NCI-H69 (cell line): ENCODE measurements at regions not wholly inside any gene's neighbourhood (a gene's known extent, or its start where the extent isn't known, plus 50 kb on each side); places are given as distances from the start of the nearest gene placed in this dataset.
"Not testable (repeated sequence)": the region's sequence is repeated elsewhere in the genome, so short reads cannot be mapped to it uniquely, and the experiment has no call there.

ENCODE experiments used
- DNase-seq: peaks from one replicate; lab custom pipeline; 2025; lab: John Stamatoyannopoulos, UW

DNA sequence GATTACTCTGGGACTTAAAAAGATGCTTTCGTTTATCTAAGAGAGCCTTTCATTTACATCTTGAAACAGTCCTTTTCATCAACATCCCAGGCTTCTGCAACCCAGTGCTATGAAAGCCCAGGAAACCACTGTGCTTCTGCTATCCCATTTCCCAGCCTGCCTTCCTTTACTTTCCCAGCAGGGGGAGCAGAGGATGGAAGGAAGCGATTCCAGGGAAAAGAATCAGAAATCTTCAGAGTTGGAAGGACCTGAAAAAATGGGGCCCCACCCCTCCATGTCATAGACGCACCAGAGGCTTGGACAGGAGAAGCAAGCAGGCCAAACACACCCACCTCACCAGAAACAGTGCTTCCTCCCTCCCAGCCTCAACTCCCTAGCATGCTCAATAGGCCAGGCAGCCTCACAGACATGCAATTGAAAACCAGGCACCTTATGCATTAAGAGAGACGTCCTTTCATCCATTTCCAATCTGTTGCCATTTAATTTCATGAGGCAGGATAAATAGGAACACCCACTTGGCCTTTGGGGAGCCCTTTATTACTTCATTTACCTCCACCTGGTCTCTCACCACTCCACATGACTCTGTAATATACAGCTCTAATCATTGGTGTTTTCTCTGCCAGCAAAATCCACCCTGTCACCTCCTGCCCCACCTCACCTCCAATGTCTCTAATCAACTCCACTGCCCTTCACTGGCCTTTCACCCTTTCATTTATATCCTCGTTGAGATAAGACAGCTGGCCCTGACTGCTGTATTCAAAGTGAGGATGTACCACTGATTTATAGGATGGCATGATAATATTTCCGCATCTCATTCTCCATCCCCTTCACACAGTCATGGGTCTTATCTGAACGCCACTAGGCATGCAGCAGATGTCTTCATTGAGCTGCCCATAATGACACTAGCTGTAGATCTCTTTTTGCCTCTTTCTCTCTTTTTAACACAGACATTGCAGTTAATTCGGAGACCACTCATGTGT lies 583.9 kb downstream of the NTRK3 start:
- no peak for DNase-seq

DNA sequence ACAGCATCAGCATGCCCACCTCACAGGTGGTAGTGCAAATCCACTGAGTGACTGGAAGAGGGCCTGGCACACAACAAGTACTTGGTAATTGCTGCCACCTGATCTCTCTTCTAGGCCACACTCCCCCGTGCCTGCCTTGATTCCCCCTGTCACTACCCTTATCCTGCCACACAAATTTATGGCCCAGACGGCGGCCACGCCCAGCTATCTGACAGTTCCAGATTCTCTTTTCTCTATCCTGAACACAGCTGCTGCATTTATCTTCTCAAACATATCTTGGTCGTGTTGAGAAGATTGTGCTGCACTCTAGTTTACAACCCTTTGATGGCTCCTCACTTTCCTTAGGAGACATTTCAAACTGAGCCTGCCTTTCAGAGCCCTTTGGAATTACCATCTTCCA lies 585.2 kb downstream of the NTRK3 start:
- no peak for DNase-seq

DNA sequence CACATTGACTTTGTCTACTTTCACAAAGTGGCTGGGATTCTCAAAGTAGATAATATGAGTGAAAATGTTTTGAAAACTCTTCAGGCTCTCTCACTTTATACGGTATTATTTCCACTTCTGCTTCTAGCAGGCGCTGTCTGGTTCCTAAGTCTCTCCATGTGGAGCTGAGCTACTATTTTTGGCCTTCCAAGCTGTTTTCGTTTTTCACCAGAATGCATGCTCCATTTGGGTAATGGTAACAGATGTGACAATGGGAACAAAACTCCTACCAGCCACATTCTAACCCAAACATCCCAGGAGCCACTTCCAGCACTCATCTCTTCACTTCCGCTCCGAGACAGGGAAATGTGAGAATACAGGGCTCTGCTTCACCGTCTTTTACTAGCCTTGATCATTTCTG lies 586.7 kb downstream of the NTRK3 start:
- DNase-seq, result no peak

DNA sequence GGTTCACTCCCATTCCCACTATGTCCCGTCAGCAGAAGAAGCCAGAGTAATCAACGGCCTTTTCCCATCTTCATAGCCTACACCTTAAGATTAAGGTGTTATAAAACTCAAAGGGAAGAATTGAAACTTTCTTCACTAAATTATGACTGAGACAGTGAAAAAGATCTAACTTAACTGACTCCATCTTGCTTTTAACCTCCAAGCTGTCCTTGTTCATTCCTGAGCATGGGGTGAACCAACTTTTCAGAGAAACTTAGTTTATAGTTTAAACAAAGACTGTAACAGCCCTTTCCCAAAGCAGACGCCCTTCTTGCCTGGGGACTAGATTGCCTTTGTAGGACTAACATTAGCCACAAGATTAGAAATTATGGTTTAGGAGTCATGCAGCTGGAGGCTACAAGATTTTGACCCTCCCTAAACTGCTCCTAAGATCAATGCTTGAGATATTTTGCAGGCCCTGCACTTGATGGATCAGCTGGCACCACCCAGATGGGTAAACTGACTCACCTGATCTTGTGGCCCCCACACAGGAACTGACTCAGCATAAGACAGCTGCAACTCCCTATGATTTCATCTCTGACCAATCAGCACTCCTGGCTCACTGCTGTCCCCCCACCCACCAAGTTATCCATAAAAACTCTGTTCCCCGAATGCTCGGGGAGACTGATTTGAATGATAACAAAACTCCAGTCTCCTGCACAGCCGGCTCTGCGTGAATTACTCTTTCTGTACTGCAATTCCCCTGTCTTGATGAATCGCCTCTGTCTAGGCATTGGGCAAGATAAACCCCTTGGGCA lies 587.6 kb downstream of the NTRK3 start:
- not testable (repeated sequence) for DNase-seq

DNA sequence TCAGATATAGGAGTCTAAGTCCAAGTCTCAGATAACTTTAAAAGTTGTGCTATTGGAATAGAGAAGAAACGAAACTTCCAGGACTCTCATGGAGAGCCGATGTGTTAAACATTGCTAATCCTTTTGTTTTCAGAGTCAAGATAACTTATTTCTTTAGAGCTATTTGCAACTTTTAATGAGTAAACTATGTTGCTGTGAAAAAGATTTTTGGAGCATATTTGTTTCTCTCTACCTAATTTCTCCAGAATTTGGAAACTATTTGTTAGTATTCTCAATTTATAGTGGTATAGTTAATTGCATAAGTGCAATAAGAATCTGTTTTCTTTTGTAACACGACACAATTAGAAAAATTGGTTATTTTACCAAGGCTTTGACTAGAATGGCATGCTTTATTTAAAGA lies 588.9 kb downstream of the NTRK3 start:
- DNase-seq, result no peak

DNA sequence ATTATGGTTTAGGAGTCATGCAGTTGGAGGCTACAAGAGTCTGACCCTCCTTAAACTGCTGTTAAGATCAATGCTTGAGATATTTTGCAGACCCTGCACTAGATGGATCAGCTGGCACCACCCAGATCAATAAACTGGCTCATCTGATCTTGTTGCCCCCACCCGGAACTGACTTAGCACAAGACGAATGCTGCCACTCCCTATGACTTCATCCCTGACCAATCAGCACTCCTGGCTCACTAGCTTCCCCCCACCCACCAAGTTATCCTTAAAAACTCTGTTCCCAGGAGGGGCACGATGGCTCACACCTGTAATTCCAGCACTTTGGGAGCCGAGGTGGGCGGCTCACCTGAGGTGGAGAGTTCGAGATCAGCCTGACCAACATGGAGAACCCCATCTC lies 594.0 kb downstream of the NTRK3 start:
- no peak for DNase-seq

DNA sequence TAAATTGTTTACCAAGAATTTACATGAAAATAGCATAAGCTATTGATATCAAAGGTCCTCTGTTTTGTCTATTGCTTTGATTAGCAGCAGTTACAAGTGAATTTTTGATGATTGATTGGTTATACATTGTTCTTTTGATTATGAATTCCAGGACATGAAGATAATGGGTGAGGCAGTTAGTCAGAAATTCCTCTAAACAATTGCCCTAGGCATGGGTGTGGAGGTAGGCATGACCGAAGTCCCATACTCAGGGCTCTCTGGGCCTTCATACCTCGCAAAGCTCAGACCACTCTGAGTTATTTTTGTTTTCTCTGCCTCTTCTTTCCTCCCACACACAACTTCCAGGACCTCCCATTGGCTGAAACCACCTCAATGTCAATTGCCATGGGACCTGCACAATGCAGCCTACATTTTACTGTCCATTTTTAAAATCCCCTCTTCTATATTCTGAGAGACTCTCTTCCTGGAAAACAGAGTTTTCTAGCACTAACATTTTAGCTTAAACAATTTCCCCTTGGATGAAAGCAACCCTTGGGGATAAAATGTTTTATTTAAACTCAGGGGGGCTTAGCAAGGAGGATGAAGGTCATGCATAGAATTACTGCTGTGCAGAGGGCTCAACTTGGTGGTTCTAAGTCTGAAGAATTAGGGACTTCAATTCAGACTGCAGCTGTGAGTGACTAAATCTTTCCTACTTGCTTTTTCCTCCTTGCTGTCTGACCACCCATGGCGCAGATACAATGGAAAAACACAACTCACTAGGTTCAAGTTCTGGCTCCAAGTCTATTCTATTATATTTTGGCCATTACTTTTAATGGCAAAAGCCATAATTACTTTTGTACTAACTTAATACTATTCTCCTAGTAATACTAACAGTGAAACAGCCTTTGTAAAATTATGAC lies 594.8 kb downstream of the NTRK3 start:
- DNase-seq, result no peak

DNA sequence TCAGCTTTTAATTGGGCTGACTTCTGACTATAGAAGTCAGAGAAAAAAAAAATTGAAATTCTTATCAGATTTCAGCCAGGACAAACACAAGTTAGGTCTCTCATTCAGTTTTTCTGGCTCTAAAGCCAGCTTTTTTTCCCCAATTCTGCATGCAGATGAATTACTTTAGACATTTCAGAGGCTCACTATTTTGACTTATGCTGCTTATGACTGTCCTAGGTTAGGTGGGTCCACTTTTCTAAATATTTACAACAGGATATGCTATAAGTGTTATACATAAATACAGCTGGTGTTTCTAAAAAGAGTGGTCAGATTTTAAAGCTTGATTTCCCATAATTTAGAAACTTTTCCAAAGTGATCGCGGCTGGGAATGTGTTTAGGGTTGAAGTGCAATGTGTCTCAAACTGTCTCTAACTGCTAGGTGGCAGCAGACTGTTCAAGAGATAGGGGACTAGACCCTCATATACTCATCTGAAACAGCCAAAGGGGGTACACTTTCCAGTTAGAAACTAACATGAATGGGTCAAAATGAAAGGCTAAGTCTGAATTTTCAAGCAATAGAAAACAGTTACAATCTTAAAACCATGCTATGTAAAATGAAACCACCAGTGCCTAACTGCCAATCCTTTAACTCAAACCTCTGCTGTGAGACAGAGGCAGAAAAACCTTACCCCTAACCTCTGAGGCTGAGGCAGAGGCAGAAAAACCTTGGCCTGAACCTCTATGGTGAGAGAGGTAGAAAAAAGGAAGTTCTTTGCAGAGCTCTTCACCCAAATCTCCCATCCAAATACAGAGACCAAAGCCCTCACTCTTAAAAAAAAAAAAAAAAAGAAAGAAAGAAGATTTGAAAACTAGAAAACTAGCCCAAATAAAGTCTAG lies 596.0 kb downstream of the NTRK3 start:
- DNase-seq, result no peak

DNA sequence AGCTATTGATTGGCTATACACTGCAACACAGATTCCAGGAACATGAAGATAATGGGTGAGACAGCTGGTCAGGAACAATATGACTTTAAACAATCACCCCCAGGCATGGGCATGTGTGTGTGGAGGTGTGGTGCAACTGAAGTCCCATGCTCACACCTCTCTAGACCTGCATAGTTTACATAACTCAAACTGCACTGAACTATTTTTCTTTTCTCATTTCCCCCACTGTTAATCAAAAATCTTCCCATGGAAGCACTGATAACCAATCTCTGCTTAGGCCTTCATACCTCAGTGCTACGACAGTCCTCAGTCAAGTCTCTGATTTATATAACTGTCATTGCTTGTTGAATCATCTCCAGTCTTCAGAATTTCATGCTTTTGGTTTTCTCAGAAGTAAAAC lies 600.2 kb downstream of the NTRK3 start:
- no peak for DNase-seq

DNA sequence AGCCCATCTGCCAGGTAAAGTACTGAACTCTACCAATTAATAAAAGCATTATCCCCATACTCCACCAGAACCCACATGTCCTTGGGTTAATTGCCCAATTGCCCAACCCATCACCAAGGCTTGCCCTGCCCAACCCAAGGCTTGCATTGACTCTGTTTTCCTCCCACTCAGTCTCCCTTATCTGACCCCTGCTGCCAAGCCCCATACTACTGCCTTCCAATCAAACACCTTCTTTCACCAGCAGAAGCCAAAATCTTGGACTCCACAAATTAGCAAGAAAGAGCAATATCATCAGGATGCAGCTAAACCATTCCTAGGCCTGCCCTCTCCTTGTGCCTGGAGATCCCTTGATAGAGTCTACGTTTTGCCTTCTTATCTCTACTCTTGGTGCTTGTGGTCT lies 602.9 kb downstream of the NTRK3 start:
- DNase-seq, result no peak

DNA sequence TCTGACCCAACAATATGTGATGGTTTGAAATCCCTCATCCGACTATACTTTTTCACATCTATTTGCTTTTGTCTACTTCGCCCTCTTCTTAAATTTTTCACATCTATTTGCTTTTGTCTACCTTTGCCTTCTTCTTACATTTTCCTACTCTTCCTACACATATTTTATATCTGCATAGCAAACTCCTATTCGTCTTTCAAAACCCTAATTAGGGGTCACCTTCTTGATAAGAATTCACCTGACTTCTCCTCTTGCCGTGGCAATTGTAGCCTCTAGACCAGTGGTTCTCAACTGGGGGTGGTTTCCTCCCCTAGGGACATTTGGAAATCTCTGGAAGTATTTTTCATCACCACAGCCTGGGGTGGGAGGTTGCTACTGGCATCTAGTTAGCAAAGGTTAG lies 607.4 kb downstream of the NTRK3 start:
- no peak for DNase-seq

DNA sequence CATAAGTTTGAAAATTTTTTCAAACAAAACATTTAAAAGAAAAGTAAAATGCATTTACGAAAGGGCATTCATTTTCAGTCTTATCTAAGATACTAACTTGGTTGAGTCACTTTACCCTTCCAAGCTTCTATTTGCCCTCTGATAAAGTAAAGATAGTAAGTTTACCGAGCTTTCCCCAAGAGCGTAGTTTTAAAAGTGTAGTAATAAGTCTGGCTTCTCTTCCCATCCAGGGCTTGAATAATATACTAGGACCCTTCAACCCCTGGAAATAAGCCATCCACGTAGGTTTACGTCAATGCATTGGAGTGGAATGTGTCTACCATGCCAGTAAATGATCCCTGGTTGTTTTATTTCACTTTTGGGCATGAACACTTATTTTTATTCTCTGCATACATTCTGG lies 608.3 kb downstream of the NTRK3 start:
- DNase-seq, result no peak

DNA sequence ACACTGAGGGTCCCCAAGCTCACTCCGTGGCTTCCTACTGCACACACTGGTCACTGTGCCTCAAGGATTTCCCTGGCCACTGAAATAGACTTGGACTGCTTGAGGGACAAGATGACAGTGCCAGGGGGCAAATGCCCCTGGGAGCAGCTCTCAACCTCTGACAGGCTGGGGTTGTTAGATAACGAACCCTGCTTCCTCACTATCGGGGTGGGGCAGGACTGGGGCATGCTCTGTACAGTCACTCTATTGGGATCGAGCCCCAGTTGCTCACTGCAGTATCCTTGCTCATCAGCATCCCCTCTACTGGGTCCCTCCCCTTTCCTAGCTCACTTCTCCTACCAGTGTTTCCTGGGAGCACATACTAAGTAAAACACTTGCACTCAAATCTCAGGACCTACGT lies 610.8 kb downstream of the NTRK3 start:
- DNase-seq, result no peak

DNA sequence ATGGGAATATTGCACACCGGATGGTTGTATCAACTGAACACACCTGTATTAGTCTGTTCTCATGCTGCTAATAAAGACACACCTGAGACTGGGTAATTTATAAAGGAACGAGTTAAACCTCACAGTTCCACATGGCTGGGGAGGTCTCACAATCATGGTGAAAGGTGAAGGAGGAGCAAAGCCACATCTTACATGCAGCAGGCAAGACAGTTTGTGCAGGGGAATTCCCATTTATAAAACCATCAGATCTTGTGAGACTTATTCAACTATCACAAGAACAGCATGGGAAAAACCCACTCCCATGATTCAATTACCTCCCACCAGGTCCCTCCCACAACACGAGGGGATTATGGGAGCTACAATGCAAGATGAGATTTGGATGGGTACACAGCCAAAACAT lies 613.5 kb downstream of the NTRK3 start:
- DNase-seq, result not testable (repeated sequence)

DNA sequence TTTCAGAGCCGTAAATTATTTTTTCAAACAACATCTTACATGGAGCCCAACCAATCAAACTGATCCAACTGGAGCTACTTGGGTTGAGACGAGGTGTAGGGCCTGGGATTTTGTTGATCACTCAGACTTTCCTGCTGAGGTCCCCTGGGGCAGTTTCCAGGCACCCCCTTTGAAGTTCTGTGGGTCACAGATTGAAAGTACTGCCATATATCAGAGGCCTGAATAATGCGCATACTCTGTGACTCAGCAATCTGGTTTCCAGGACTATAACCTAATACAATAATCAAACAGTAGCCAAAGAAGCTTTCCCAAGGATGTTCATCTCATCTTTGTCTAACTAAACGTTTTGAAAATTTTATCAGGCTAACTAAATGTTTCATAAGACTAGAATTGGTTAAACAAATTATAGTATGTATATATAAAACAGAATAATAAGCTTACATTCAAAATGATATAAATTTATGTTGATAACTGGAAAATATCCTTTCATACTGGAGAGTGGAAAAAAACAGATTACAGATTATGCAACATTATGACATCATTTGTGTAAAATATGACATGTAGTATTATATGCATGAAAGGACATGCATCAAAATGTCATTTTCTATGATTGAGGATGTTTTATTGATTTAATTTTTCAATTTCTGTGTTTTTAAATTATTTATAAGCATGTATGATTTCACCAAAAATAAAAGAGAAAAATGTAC lies 617.1 kb downstream of the NTRK3 start:
- no peak for DNase-seq

DNA sequence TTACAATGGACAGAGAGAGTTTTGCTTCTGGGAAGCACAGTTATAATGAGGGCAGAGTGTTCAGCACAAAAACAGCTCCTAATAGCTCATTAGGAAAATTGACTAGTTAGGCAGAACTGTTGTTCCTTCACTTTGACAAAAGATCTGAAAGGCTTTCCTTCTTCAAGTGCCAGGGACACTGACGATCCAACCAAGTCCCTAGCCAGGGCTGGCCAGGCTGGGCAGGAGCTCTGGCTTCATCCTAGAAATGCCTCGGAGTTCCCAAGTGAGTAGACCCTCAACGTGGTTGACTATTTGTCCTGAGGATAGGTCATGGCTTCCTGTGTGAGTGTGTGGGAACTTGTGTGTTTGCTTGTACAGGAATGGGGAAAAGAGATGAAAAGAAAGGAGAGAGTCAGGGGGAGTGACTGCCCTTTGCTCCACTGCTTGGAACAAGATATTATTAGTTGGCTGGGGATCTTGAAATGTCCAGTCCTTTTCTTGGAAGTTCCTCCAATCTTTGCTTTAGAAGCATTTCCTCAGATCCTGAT lies 617.9 kb downstream of the NTRK3 start:
- DNase-seq, result no peak

DNA sequence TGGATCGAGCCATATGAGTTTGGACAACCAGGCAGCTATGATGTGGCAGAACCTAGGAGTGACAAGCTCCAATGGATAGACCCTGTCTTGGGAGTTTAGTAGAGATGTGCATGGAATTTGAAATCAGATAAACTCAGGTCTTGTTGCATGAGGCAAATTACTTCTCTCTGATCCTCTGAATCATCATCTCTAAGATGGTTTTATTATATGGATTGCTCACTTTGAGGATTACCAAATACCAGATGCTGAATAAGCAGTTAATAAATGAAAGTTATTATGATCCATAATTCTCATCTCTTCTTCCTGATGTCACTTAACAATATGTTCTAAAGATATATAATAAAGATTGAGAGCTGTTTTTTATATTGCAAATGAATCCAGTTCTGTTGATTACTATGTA lies 622.2 kb downstream of the NTRK3 start:
- DNase-seq, result no peak

DNA sequence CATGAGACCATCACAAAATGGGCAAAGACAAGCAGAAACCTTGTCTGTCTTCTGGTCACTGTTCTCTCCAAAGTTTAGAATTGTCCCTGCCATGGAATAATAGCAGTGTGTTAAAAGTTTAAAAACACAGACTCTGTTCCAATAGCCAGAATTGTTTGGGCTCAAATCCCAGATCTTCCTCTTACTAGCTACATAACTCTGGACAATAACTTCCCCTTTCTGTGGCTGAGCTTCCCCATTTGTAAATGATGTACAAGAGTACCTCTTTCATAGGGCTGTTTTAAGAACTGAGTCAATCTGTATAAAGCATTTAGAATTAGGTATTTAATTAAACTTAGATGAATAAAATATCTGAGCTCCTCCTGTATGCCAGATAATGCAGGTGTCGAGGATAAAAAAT lies 623.0 kb downstream of the NTRK3 start:
- DNase-seq, result no peak

DNA sequence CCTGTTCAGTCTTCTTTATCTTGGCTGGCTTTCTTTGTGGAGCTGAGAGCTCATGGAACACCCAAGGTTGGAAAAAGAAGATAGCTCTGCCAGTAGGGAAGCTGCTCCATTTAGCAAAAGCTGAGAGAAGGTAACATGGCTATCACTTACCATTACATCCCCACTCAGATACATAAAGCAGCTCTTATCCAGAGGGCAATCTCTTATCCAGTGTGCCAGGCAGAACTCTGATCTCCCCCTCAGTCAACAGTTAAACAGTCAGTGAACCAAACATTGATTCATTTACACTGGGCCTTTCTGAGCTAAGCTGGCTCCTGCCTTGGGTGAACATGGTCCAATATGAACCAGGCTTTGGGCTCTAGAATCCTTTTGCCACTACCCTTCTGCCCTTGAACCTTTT lies 624.2 kb downstream of the NTRK3 start:
- no peak for DNase-seq

DNA sequence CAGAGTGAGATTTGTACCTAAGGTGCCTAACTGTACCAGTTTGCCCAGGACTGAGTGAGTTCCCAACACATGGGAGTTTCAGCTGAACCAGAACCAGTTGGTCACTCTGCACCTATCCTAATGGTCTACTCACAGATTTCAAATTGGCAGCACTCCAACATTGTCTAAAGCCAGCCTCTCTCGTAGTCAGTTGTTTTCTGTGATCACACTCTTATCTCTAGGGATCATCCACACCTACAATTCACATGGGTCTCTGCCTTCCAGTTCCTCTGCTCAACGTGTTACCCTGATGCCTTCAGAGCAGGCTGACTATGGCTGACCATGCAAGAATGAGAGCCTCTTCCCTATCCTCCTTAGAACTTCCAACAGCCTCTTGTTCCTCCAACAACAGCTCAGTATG lies 624.8 kb downstream of the NTRK3 start:
- no peak for DNase-seq
